T-helper 1 cell treated with Interleukin-12 subunit alpha and Interleukin-12 subunit beta and Interleukin-4 antibody, amounts not matched to agents 30 ng/mL and 1 ng/mL, for 36 hours (primary cell): ENCODE measurements at regions not wholly inside any gene's neighbourhood (a gene's known extent, or its start where the extent isn't known, plus 50 kb on each side); places are given as distances from the start of the nearest gene placed in this dataset.

Source experiments
- intact Hi-C: fragments of 100-400 bp; cut with micrococcal nuclease; formaldehyde crosslinking; loops from one replicate; pipeline ENCODE4 v1.15.1; 2024

- intact Hi-C loops: no loop called here
Observed at GRCh38 chr6:168384045-168385036, 56.6 kb upstream of the SMOC2 start.

GRCh38 chr6:168385037-168385759 is 55.8 kb upstream of the SMOC2 start:
- intact Hi-C loops: no loop called here

GRCh38 chr6:168385858-168386735 is 54.9 kb upstream of the SMOC2 start:
- intact Hi-C loops: no loop called here

GRCh38 chr6:168386973-168387372 is 54.0 kb upstream of the SMOC2 start:
- intact Hi-C loops: no loop called here

GRCh38 chr6:168387426-168387825 is 53.6 kb upstream of the SMOC2 start:
- intact Hi-C loops: no loop called here

- intact Hi-C loops: no loop called here
Observed at GRCh38 chr6:168387911-168388310, 53.1 kb upstream of the SMOC2 start.

GRCh38 chr6:168388641-168389633 is 52.0 kb upstream of the SMOC2 start:
- intact Hi-C loops: no loop called here

- intact Hi-C loops: no loop called here
Observed at GRCh38 chr6:168390749-168391420, 50.1 kb upstream of the SMOC2 start.
